H1 (cell line): ENCODE measurements at regions not wholly inside any gene's neighbourhood (a gene's known extent, or its start where the extent isn't known, plus 50 kb on each side); places are given as distances from the start of the nearest gene placed in this dataset.
"Not testable (repeated sequence)": the region's sequence is repeated elsewhere in the genome, so short reads cannot be mapped to it uniquely, and the experiment has no call there.

Experiments
- CTCF ChIA-PET: fragments of 300-600 bp; sonication (Branson Sonifier 250); formaldehyde crosslinking; loops from one replicate; lab custom pipeline; 2021; ENCODE audit not compliant: partially characterized antibody; lab: Charles Lee
- POLR2A ChIA-PET: fragments of 300-600 bp; sonication (Branson Sonifier 250); formaldehyde crosslinking; loops from one replicate; lab custom pipeline; 2021; ENCODE audit warnings: inconsistent platforms; ENCODE audit not compliant: partially characterized antibody; lab: Charles Lee
- DNase-seq, 2 experiments: peaks; one replicate each; pipeline versions ENCODE4 v3.0.0 to v3.0.0-alpha.2; 2010 to 2022; ENCODE audit warnings: low spot score in 2 of 2, low read depth in 1 of 2, mixed read lengths in 1 of 2
- FAIRE-seq: peaks from 2 replicates; lab custom pipeline; 2011; peaks lifted over from hg19 to GRCh38; lab: Jason Lieb, UNC
- H2AFZ ChIP-seq: 2 replicates; pipeline ENCODE4 v1.8.1; 2012; ENCODE audit warnings: low read length, inconsistent platforms
- H2AK5ac ChIP-seq: 2 replicates; pipeline ENCODE4 v1.6.1; 2013; ENCODE audit warnings: low read depth, low read length
- H2BK120ac ChIP-seq: replicated peaks from 2 replicates; pipeline ENCODE3; 2013; ENCODE audit warnings: low read depth, low read length, inconsistent platforms
- H2BK12ac ChIP-seq: 2 replicates; pipeline ENCODE4 v1.6.1; 2013; ENCODE audit warnings: low read depth, low read length
- H2BK15ac ChIP-seq: 2 replicates; pipeline ENCODE4 v1.6.1; 2013; ENCODE audit warnings: low read length
- H2BK20ac ChIP-seq: 2 replicates; pipeline ENCODE4 v1.6.1; 2013; ENCODE audit warnings: low read length
- H2BK5ac ChIP-seq: 2 replicates; pipeline ENCODE4 v1.6.1; 2013; ENCODE audit warnings: low read depth, low read length
- H3K14ac ChIP-seq: 2 replicates; pipeline ENCODE4 v1.6.1; 2013; ENCODE audit warnings: inconsistent platforms; ENCODE audit not compliant: insufficient read length
- H3K18ac ChIP-seq: 2 replicates; pipeline ENCODE4 v1.6.1; 2013; ENCODE audit warnings: low read length; ENCODE audit errors: extremely low read depth
- H3K23ac ChIP-seq: 2 replicates; pipeline ENCODE4 v1.6.1; 2013; ENCODE audit warnings: inconsistent platforms; ENCODE audit not compliant: insufficient read length
- H3K23me2 ChIP-seq: 2 replicates; pipeline ENCODE4 v1.6.1; 2013; ENCODE audit warnings: low read depth, low read length
- H3K27ac ChIP-seq: 2 replicates; pipeline ENCODE4 v1.6.1; 2011; ENCODE audit warnings: low read depth, low read length, inconsistent platforms
- H3K27me3 ChIP-seq, 4 experiments: replicated peaks in 1 of 4; 1 replicate in 1 of 4; 2 replicates in 3 of 4; pipeline versions ENCODE4 v1.6.1 to v1.8.1; 2011 to 2013; ENCODE audit warnings: low read length in 3 of 4, mild to moderate bottlenecking in 3 of 4, inconsistent platforms in 2 of 4, mixed read lengths in 2 of 4, moderate library complexity in 1 of 4; ENCODE audit not compliant: control insufficient read depth in 3 of 4, insufficient read depth in 3 of 4; ENCODE audit errors: extremely low read depth in 1 of 4
- H3K36me3 ChIP-seq, 4 experiments: 2 replicates each; pipeline versions ENCODE4 v1.6.1 to v1.8.1; 2011 to 2013; ENCODE audit warnings: mild to moderate bottlenecking in 4 of 4, low read length in 3 of 4, moderate library complexity in 2 of 4, control low read depth in 1 of 4, inconsistent platforms in 1 of 4; ENCODE audit not compliant: insufficient read depth in 4 of 4, control insufficient read depth in 2 of 4
- H3K4ac ChIP-seq: replicated peaks from 2 replicates; pipeline ENCODE3; 2013; ENCODE audit warnings: low read length, low read depth, mixed read lengths, inconsistent platforms; ENCODE audit not compliant: insufficient read length
- H3K4me1 ChIP-seq, 4 experiments: replicated peaks in 1 of 4; 1 replicate in 1 of 4; 2 replicates in 3 of 4; pipeline versions ENCODE4 v1.6.1 to v1.8.1; 2011 to 2013; ENCODE audit warnings: low read length in 3 of 4, inconsistent platforms in 2 of 4, mixed read lengths in 1 of 4; ENCODE audit not compliant: insufficient read depth in 4 of 4, control insufficient read depth in 3 of 4
- H3K4me2 ChIP-seq, 2 experiments: 2 replicates each; pipeline versions ENCODE4 v1.6.1 to v1.8.1; 2011 to 2013; ENCODE audit warnings: low read depth in 2 of 2, low read length in 2 of 2, control low read depth in 1 of 2, inconsistent platforms in 1 of 2, mild to moderate bottlenecking in 1 of 2; ENCODE audit not compliant: insufficient read depth in 1 of 2
- H3K4me3 ChIP-seq, 4 experiments: fragments of 200-600, 300-600 bp in 1 of 4; sonication (generic), shearing (Covaris generic), sonication (Bioruptor Twin) in 1 of 4; 2 replicates each; pipeline versions ENCODE4 v1.5.1 to v1.8.1; 2011 to 2016; ENCODE audit warnings: low read length in 4 of 4, low read depth in 3 of 4, control low read depth in 2 of 4, inconsistent platforms in 2 of 4, mild to moderate bottlenecking in 2 of 4, mixed read lengths in 1 of 4, moderate library complexity in 1 of 4; ENCODE audit not compliant: insufficient read depth in 2 of 4; ENCODE audit errors: extremely low read depth in 1 of 4
- H3K56ac ChIP-seq: replicated peaks from 2 replicates; pipeline ENCODE3; 2013; ENCODE audit warnings: low read depth, mild to moderate bottlenecking, mixed read lengths, low read length, inconsistent platforms; ENCODE audit not compliant: insufficient read length
- H3K79me1 ChIP-seq: 2 replicates; pipeline ENCODE4 v1.6.1; 2013; ENCODE audit warnings: low read depth, low read length, control low read depth
- H3K79me2 ChIP-seq, 2 experiments: 2 replicates each; pipeline versions ENCODE4 v1.6.1 to v1.8.1; 2012 to 2013; ENCODE audit warnings: low read length in 2 of 2, mild to moderate bottlenecking in 2 of 2, inconsistent platforms in 1 of 2; ENCODE audit not compliant: insufficient read depth in 2 of 2, control insufficient read depth in 1 of 2
- H3K9ac ChIP-seq, 4 experiments: replicated peaks in 1 of 4; 1 replicate in 1 of 4; 2 replicates in 3 of 4; pipeline versions ENCODE4 v1.6.1 to v1.8.1; 2011 to 2013; ENCODE audit warnings: low read depth in 3 of 4, low read length in 3 of 4, control low read depth in 2 of 4, mild to moderate bottlenecking in 2 of 4, moderate library complexity in 2 of 4, inconsistent platforms in 1 of 4; ENCODE audit errors: extremely low read depth in 1 of 4
- H3K9me3 ChIP-seq, 2 experiments: 2 replicates each; pipeline versions ENCODE4 v1.6.1 to v1.8.1; 2012 to 2013; ENCODE audit warnings: mild to moderate bottlenecking in 2 of 2, moderate library complexity in 2 of 2, control low read depth in 1 of 2, inconsistent platforms in 1 of 2, low read depth in 1 of 2, low read length in 1 of 2, mixed read lengths in 1 of 2; ENCODE audit not compliant: insufficient read depth in 2 of 2
- H4K20me1 ChIP-seq, 2 experiments: replicated peaks in 1 of 2; 2 replicates each; pipeline versions ENCODE3 to v1.8.1; 2011 to 2013; ENCODE audit warnings: inconsistent platforms in 2 of 2, low read length in 2 of 2, mild to moderate bottlenecking in 1 of 2; ENCODE audit not compliant: insufficient read depth in 2 of 2, control insufficient read depth in 1 of 2
- H4K5ac ChIP-seq: 2 replicates; pipeline ENCODE4 v1.6.1; 2013; ENCODE audit warnings: low read length, low read depth, mixed read lengths, inconsistent platforms; ENCODE audit not compliant: insufficient read length
- H4K8ac ChIP-seq: 2 replicates; pipeline ENCODE4 v1.8.0; 2013; ENCODE audit warnings: mild to moderate bottlenecking, moderate library complexity, low read length, inconsistent platforms; ENCODE audit not compliant: insufficient read depth; ENCODE audit errors: extremely low read depth
- H4K91ac ChIP-seq: replicated peaks from 2 replicates; pipeline ENCODE3; 2013; ENCODE audit warnings: low read length, mixed read lengths, inconsistent platforms; ENCODE audit not compliant: insufficient read length
- WGBS, 2 experiments: shearing (Covaris generic) in 1 of 2; methylation state at CpG; one replicate each; pipeline versions ENCODE4 v1.1.6 to v1.1.7; 2013 to 2015; ENCODE audit warnings: low lambda C conversion rate in 2 of 2, mixed read lengths in 2 of 2, inconsistent platforms in 1 of 2, low coverage in 1 of 2, missing lambda C conversion rate in 1 of 2; ENCODE audit not compliant: insufficient replicate concordance in 2 of 2, insufficient coverage in 1 of 2, insufficient read length in 1 of 2; ENCODE audit errors: extremely low coverage in 1 of 2, missing lambda C conversion rate in 1 of 2; 5-methylcytosine and 5-hydroxymethylcytosine counted together

DNA sequence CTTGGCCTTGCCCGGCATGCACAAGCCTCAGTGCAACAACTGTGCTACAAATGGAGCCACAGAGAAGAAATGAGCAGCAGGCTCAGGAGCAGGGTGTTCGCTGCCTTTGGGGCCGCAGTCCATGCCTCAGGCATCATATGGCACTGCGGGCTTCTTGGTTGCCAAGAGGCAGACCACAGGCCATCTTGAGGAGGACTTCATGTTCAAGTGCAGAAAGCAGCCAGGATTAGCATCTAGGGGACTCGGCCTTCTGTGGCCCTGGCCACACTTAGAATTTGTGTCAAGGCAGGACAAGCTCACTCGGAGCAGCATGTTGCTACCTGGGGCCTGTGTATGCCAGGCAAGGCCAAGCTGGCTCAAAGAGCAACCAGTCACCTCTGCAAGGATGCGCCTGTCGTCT is 68.5 kb downstream of the POTEE start:
- H3K56ac ChIP-seq, H3K27me3 ChIP-seq, H3K4me3 ChIP-seq, H3K23ac ChIP-seq, H2BK5ac ChIP-seq, H4K20me1 ChIP-seq, H3K27ac ChIP-seq, H2AFZ ChIP-seq, H3K4me2 ChIP-seq, H3K79me1 ChIP-seq, FAIRE-seq, H3K14ac ChIP-seq, H3K23me2 ChIP-seq, H4K8ac ChIP-seq, H3K18ac ChIP-seq, CTCF ChIA-PET, H3K79me2 ChIP-seq, H3K4me1 ChIP-seq, H3K4ac ChIP-seq, H2BK20ac ChIP-seq, H3K9me3 ChIP-seq, H2BK120ac ChIP-seq, POLR2A ChIA-PET, H4K5ac ChIP-seq, H3K9ac ChIP-seq, H3K36me3 ChIP-seq, DNase-seq, H2BK12ac ChIP-seq, H2BK15ac ChIP-seq, H2AK5ac ChIP-seq, H4K91ac ChIP-seq: not testable (repeated sequence)
- WGBS, 2 experiments = 89% methylated on average over 7 of the region's 8 CpGs; no CpG with 5 or more reads in 1 of the 2 experiments

DNA sequence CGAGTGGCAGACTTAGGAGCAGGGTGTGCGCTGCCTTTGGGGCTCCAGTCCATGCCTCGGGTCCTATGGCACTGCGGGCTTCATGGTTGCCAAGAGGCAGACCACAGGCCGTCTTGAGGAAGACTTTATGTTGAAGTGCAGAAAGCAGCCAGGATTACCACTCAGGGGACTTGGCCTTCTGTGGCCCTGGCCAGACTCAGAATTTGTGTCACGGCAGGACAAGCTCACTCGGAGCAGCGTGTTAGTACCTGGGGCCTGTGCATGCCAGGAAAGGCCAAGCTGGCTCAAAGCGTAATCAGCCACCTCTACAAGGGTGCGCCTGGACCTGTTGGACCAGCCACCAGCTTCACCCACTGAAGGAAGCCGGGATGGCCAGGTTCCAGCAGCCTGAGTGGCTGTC is 68.0 kb downstream of the POTEE start:
- H2AK5ac ChIP-seq, H3K9ac ChIP-seq, H2BK20ac ChIP-seq, H2BK15ac ChIP-seq, H3K79me1 ChIP-seq, H4K8ac ChIP-seq, H3K56ac ChIP-seq, CTCF ChIA-PET, H3K23ac ChIP-seq, H3K9me3 ChIP-seq, H4K5ac ChIP-seq, H3K4ac ChIP-seq, H4K91ac ChIP-seq, H2AFZ ChIP-seq, H2BK120ac ChIP-seq, H2BK5ac ChIP-seq, H3K4me1 ChIP-seq, H3K18ac ChIP-seq, H3K23me2 ChIP-seq, DNase-seq, H3K27ac ChIP-seq, H3K36me3 ChIP-seq, H3K14ac ChIP-seq, H3K4me2 ChIP-seq, POLR2A ChIA-PET, H3K79me2 ChIP-seq, FAIRE-seq, H3K27me3 ChIP-seq, H4K20me1 ChIP-seq, H2BK12ac ChIP-seq, H3K4me3 ChIP-seq: not testable (repeated sequence)
- 72% methylated on average over 11 of the region's 11 CpGs; no CpG with 5 or more reads in 1 of the 2 experiments for WGBS, 2 experiments
